ENCODE measurements at regions not wholly inside any gene's neighbourhood (a gene's known extent, or its start where the extent isn't known, plus 50 kb on each side); places are given as distances from the start of the nearest gene placed in this dataset.

GRCh38 chr11:90770007-90770406, 547.2 kb upstream of the CHORDC1 start:
- TF ChIP-seq CTCF (IDR thresholded peaks at IDR 0.05) (no peak), POLR2AphosphoS5 (IDR thresholded peaks at IDR 0.05) (no peak)
